Nephron progenitor cell (in vitro differentiated cells): ENCODE measurements at regions not wholly inside any gene's neighbourhood (a gene's known extent, or its start where the extent isn't known, plus 50 kb on each side); places are given as distances from the start of the nearest gene placed in this dataset.

ENCODE experiments used
- DNase-seq: peaks from one replicate; pipeline ENCODE4 v3.0.0; 2021
- H3K27ac Mint-ChIP-seq: 2 replicates; pipeline ENCODE4 v1.8.0; 2021; ENCODE audit warnings: mild to moderate bottlenecking, moderate library complexity, mixed read lengths
- H3K27me3 Mint-ChIP-seq: 2 replicates; pipeline ENCODE4 v1.8.0; 2021; ENCODE audit warnings: mild to moderate bottlenecking, low read depth, mixed read lengths; ENCODE audit not compliant: poor library complexity
- H3K36me3 Mint-ChIP-seq: 2 replicates; pipeline ENCODE4 v1.8.0; 2021; ENCODE audit warnings: low read depth, mixed read lengths
- H3K4me1 Mint-ChIP-seq: 2 replicates; pipeline ENCODE4 v1.8.0; 2021; ENCODE audit warnings: mixed read lengths
- H3K4me3 Mint-ChIP-seq: 2 replicates; pipeline ENCODE4 v1.8.0; 2021; ENCODE audit warnings: mild to moderate bottlenecking, moderate library complexity, mixed read lengths
- H3K9me3 Mint-ChIP-seq: 2 replicates; pipeline ENCODE4 v1.8.0; 2021; ENCODE audit warnings: mild to moderate bottlenecking, moderate library complexity, mixed read lengths
- CTCF ChIP-seq: fragments of 200-600 bp; sonication (generic); IDR thresholded peaks from 2 replicates; pipeline ENCODE4 v1.5.0; 2021; ENCODE audit warnings: antibody characterized with exemption

GRCh38 chr5:124675931-124676846, 70.2 kb downstream of the ZNF608 start:
- Mint-ChIP-seq H3K27ac (peak overlapping the region; percentile 95), H3K27me3 (no peaks in the 10 kb centered on the region), H3K9me3 (no peaks in the 10 kb centered on the region), H3K4me3 (peak overlapping the region; percentile 47), H3K36me3 (peaks cover 20% of the 10 kb centered on the region), H3K4me1 (peaks cover 84% of the 10 kb centered on the region)
- no peak for DNase-seq
- TF ChIP-seq CTCF, result no peak

- peaks cover 69% of the 10 kb centered on the region for H3K4me1 Mint-ChIP-seq
- H3K27me3 Mint-ChIP-seq, result no peaks in the 10 kb centered on the region
- H3K4me3 Mint-ChIP-seq, result no peak overlapping the region
Measured at GRCh38 chr5:124671193-124671592, 75.2 kb downstream of the ZNF608 start.

GRCh38 chr5:124670722-124671184, 75.7 kb downstream of the ZNF608 start:
- H3K4me1 Mint-ChIP-seq, result peaks cover 64% of the 10 kb centered on the region
- H3K27ac Mint-ChIP-seq, result peak overlapping the region; percentile 92
- H3K9me3 Mint-ChIP-seq, result no peaks in the 10 kb centered on the region
- no peak for DNase-seq
- no peak for TF ChIP-seq CTCF
- no peak overlapping the region for H3K4me3 Mint-ChIP-seq
- H3K27me3 Mint-ChIP-seq, result no peaks in the 10 kb centered on the region
- H3K36me3 Mint-ChIP-seq, result peaks cover 34% of the 10 kb centered on the region

More at GRCh38 chr5:124671193-124671592, 75.2 kb downstream of the ZNF608 start:
- H3K36me3 Mint-ChIP-seq, result peaks cover 30% of the 10 kb centered on the region
- TF ChIP-seq CTCF, result no peak
- peak overlapping the region; percentile 74 for H3K27ac Mint-ChIP-seq
- no peaks in the 10 kb centered on the region for H3K9me3 Mint-ChIP-seq
- no peak for DNase-seq

- H3K4me1 Mint-ChIP-seq, result peaks cover 58% of the 10 kb centered on the region
- H3K36me3 Mint-ChIP-seq, result peaks cover 31% of the 10 kb centered on the region
- no peak for TF ChIP-seq CTCF
- H3K27ac Mint-ChIP-seq, result peak overlapping the region; percentile 92
- H3K9me3 Mint-ChIP-seq, result no peaks in the 10 kb centered on the region
- no peaks in the 10 kb centered on the region for H3K27me3 Mint-ChIP-seq
- H3K4me3 Mint-ChIP-seq, result no peak overlapping the region
- DNase-seq, result no peak
Measured at GRCh38 chr5:124669956-124670721, 76.3 kb downstream of the ZNF608 start.

- Mint-ChIP-seq H3K4me1 (peaks cover 53% of the 10 kb centered on the region), H3K27me3 (no peaks in the 10 kb centered on the region), H3K9me3 (no peaks in the 10 kb centered on the region), H3K4me3 (no peak overlapping the region), H3K27ac (peak overlapping the region; percentile 90), H3K36me3 (peaks cover 24% of the 10 kb centered on the region)
- no peak for TF ChIP-seq CTCF
- no peak for DNase-seq
Measured at GRCh38 chr5:124669300-124669648, 77.2 kb downstream of the ZNF608 start.
